K562 (cell line): ENCODE measurements at regions not wholly inside any gene's neighbourhood (a gene's known extent, or its start where the extent isn't known, plus 50 kb on each side); places are given as distances from the start of the nearest gene placed in this dataset.

Source experiments
- ATAC-seq: fragments of 200-7000 bp; cut with Tn5 transposase; 3 replicates; pipeline ENCODE4 v1.9.1; 2020; ENCODE audit warnings: moderate library complexity
- BruUV-seq: library from RNA; stranded (reverse); fragments of 400-500 nt; replicated peaks from 2 replicates; lab custom pipeline; 2021; lab: Mats Ljungman, UMichigan
- CTCF ChIA-PET: fragments of 300-600 bp; formaldehyde crosslinking; extraction: SDS; loops from one replicate; lab custom pipeline; 2021; ENCODE audit warnings: low intra/inter-chr PET ratio; lab: Yijun Ruan, JAX
- POLR2A ChIA-PET: fragments of 300-600, 350-650 bp; sonication (Branson Sonifier 250); formaldehyde crosslinking; extraction: SDS; loops from one replicate; lab custom pipeline; 2021; ENCODE audit warnings: antibody characterized with exemption, inconsistent platforms; lab: Yijun Ruan, JAX
- DNase-seq, 4 experiments: peaks; one replicate each; pipeline versions ENCODE4 v3.0.0 to v3.0.0-alpha.2; 2011 to 2018; ENCODE audit warnings: low spot score in 3 of 4, mixed read lengths in 3 of 4; ENCODE audit errors: extremely low read depth in 1 of 4
- FAIRE-seq: peaks from 2 replicates; lab custom pipeline; 2011; peaks lifted over from hg19 to GRCh38; lab: Jason Lieb, UNC
- H2AFZ ChIP-seq: 2 replicates; pipeline ENCODE4 v1.6.0; 2011; ENCODE audit warnings: low read depth, low read length, control low read depth, inconsistent platforms
- H3K27ac ChIP-seq: fragments of 200-600 bp; 3 replicates; pipeline ENCODE4 v1.8.0; 2011; ENCODE audit warnings: low read depth, mild to moderate bottlenecking, control low read depth, inconsistent platforms, low read length, moderate library complexity, mixed read lengths; ENCODE audit errors: extremely low read depth
- H3K27me3 ChIP-seq, 2 experiments: fragments of 300-600 bp in 1 of 2; 2 replicates in 1 of 2; 3 replicates in 1 of 2; pipeline versions ENCODE4 v1.6.0 to v1.8.0; 2011; ENCODE audit warnings: inconsistent platforms in 2 of 2, low read length in 2 of 2, mild to moderate bottlenecking in 1 of 2, mixed read lengths in 1 of 2, moderate library complexity in 1 of 2; ENCODE audit not compliant: control insufficient read depth in 2 of 2, insufficient read depth in 2 of 2
- H3K36me3 ChIP-seq: fragments of 300-600 bp; 3 replicates; pipeline ENCODE4 v1.8.0; 2011; ENCODE audit warnings: mild to moderate bottlenecking, low read length, inconsistent platforms; ENCODE audit not compliant: control insufficient read depth, insufficient read depth
- H3K4me1 ChIP-seq, 2 experiments: fragments of 200-600 bp in 1 of 2; replicated peaks in 1 of 2; 2 replicates in 1 of 2; 3 replicates in 1 of 2; pipeline versions ENCODE4 v1.5.1 to v1.8.0; 2011; ENCODE audit warnings: inconsistent platforms in 2 of 2, low read length in 2 of 2, mild to moderate bottlenecking in 1 of 2, mixed read lengths in 1 of 2, moderate library complexity in 1 of 2; ENCODE audit not compliant: control insufficient read depth in 2 of 2, insufficient read depth in 2 of 2
- H3K4me2 ChIP-seq: 2 replicates; pipeline ENCODE4 v1.6.1; 2011; ENCODE audit warnings: low read length, control low read depth, inconsistent platforms, mixed read lengths; ENCODE audit not compliant: insufficient read depth
- H3K4me3 ChIP-seq: fragments of 200-600 bp; sonication (generic), shearing (Covaris generic); 2 replicates; pipeline ENCODE4 v1.5.1; 2016; ENCODE audit warnings: control low read depth, inconsistent platforms
- H3K79me2 ChIP-seq: fragments of 200-600 bp; 3 replicates; pipeline ENCODE4 v1.8.0; 2011; ENCODE audit warnings: low read length, inconsistent platforms; ENCODE audit not compliant: control insufficient read depth, insufficient read depth
- H3K9ac ChIP-seq, 2 experiments: 2 replicates each; pipeline versions ENCODE4 v1.6.0 to v1.6.1; 2011; ENCODE audit warnings: low read depth in 2 of 2, low read length in 2 of 2, control low read depth in 1 of 2, inconsistent platforms in 1 of 2, mild to moderate bottlenecking in 1 of 2, mixed read lengths in 1 of 2; ENCODE audit not compliant: insufficient read depth in 1 of 2
- H3K9me1 ChIP-seq: one replicate; pipeline ENCODE4 v1.6.0; 2011; ENCODE audit warnings: inconsistent platforms, mild to moderate bottlenecking, low read length, moderate library complexity; ENCODE audit not compliant: control insufficient read depth, insufficient read depth
- H3K9me3 ChIP-seq: replicated peaks from 2 replicates; pipeline ENCODE4 v1.5.1; 2011; ENCODE audit warnings: low read depth, low read length, inconsistent platforms; ENCODE audit not compliant: control insufficient read depth, insufficient read depth
- H4K20me1 ChIP-seq: replicated peaks from 2 replicates; pipeline ENCODE4 v1.6.1; 2011; ENCODE audit warnings: low read length, inconsistent platforms, mixed read lengths; ENCODE audit not compliant: control insufficient read depth, insufficient read depth
- GTF2E2 ChIP-seq: fragments of 200-800 bp; sonication (Bioruptor generic); IDR thresholded peaks from 2 replicates; pipeline ENCODE4 v1.6.1; 2016; ENCODE audit warnings: missing genetic modification characterization, missing compliant biosample characterization
- MAX ChIP-seq: sonication (generic); formaldehyde crosslinking; IDR thresholded peaks from 2 replicates; pipeline ENCODE4 v1.9.0; 2022; ENCODE audit warnings: mild to moderate bottlenecking, missing genetic modification reagents
- NR1H2 ChIP-seq: sonication (generic); formaldehyde crosslinking; IDR thresholded peaks from 2 replicates; pipeline ENCODE4 v1.4.0; 2020; ENCODE audit warnings: mild to moderate bottlenecking, missing genetic modification reagents
- SLC30A9 ChIP-seq: fragments of 250-450 bp; sonication (Bioruptor Pico); IDR thresholded peaks from 2 replicates; pipeline ENCODE4 v1.8.0; 2022; ENCODE audit warnings: mild to moderate bottlenecking, moderate library complexity
- SRSF9 ChIP-seq: fragments of 200-400 bp; formaldehyde crosslinking; IDR thresholded peaks from 2 replicates; pipeline ENCODE4 v1.6.1; 2017; ENCODE audit warnings: low read depth, low read length, borderline replicate concordance
- ZC3H11A ChIP-seq: IDR thresholded peaks from 2 replicates; pipeline ENCODE4 v1.6.1; 2012; ENCODE audit warnings: low read depth, low read length, improper control_type of control experiment
- ZNF146 ChIP-seq: IDR thresholded peaks from one replicate; pipeline ENCODE4 v1.6.1; 2018; ENCODE audit warnings: missing compliant biosample characterization; ENCODE audit not compliant: unreplicated experiment
- WGBS: fragments of 100-300 bp; shearing (Covaris generic); methylation state at CpG from one replicate; pipeline ENCODE4 v1.1.6; 2016; ENCODE audit warnings: low coverage, mixed read lengths; ENCODE audit not compliant: insufficient coverage; ENCODE audit errors: missing lambda C conversion rate; 5-methylcytosine and 5-hydroxymethylcytosine counted together
- in situ Hi-C: fragments of 300-500 bp; cut with MboI; formaldehyde crosslinking; loops from 4 replicates; pipeline ENCODE4 v1.15.0; 2018; ENCODE audit warnings: inconsistent platforms, mixed read lengths
- intact Hi-C: fragments of 100-400 bp; cut with micrococcal nuclease; formaldehyde crosslinking; loops from 2 replicates; pipeline ENCODE4 v1.14.2; 2022

GRCh38 chr7:109309790-109310189, 740.1 kb downstream of the DNAJB9 start (continued):
- no peak for TF ChIP-seq SLC30A9
- TF ChIP-seq ZC3H11A, result no peak

GRCh38 chr7:109318136-109318535, 748.5 kb downstream of the DNAJB9 start:
- H2AFZ ChIP-seq, result no peak overlapping the region
- no peak overlapping the region for H3K4me2 ChIP-seq
- no peaks in the 10 kb centered on the region for H3K4me1 ChIP-seq
- H3K9me3 ChIP-seq, result no peaks in the 10 kb centered on the region
- no peak for DNase-seq
- TF ChIP-seq SRSF9 (no peak), MAX (CRISPR knock-in tag) (no peak), NR1H2 (CRISPR knock-in tag) (no peak)
- TF ChIP-seq, all 486 proteins: peak for 0
- intact Hi-C loops (no loop called here), in situ Hi-C loops (no loop called here)
- FAIRE-seq (no peak), ATAC-seq (no peak)
- H4K20me1 ChIP-seq, result no peaks in the 10 kb centered on the region
- ChIA-PET POLR2A (no interaction called here), CTCF (no interaction called here)
- no peak overlapping the region for H3K9ac ChIP-seq
- H3K27ac ChIP-seq, result no peak overlapping the region
- H3K27me3 ChIP-seq, result no peaks in the 10 kb centered on the region
- H3K79me2 ChIP-seq, result no peaks in the 10 kb centered on the region
- no peaks in the 10 kb centered on the region for H3K36me3 ChIP-seq
- no TSS peak for BruUV-seq
- H3K4me3 ChIP-seq, result no peak overlapping the region
- no peaks in the 10 kb centered on the region for H3K9me1 ChIP-seq

- no peak overlapping the region for H2AFZ ChIP-seq
- no peak overlapping the region for H3K27ac ChIP-seq
- H3K9me3 ChIP-seq, result no peaks in the 10 kb centered on the region
- POLR2A ChIA-PET, result no interaction called here
- H3K9ac ChIP-seq, result no peak overlapping the region
- ATAC-seq (no peak), FAIRE-seq (no peak), DNase-seq (no peak)
- no TSS peak for BruUV-seq
- H3K4me2 ChIP-seq, result no peak overlapping the region
- WGBS, result 0% methylated on average over 2 of the region's 2 CpGs
- no peaks in the 10 kb centered on the region for H3K27me3 ChIP-seq
- TF ChIP-seq ZNF146 (CRISPR knock-in tag) (no peak), GTF2E2 (tag) (no peak)
- no peaks in the 10 kb centered on the region for H4K20me1 ChIP-seq
- no peaks in the 10 kb centered on the region for H3K4me1 ChIP-seq
- in situ Hi-C loops, result no loop called here
- H3K9me1 ChIP-seq, result no peaks in the 10 kb centered on the region
- H3K79me2 ChIP-seq, result no peaks in the 10 kb centered on the region
- H3K36me3 ChIP-seq, result no peaks in the 10 kb centered on the region
- CTCF ChIA-PET, result no interaction called here
- intact Hi-C loops, result no loop called here
- H3K4me3 ChIP-seq, result no peak overlapping the region
Measured at GRCh38 chr7:109322833-109323232, 753.2 kb downstream of the DNAJB9 start.
